ENCODE measurements at regions not wholly inside any gene's neighbourhood (a gene's known extent, or its start where the extent isn't known, plus 50 kb on each side); places are given as distances from the start of the nearest gene placed in this dataset.

DNA sequence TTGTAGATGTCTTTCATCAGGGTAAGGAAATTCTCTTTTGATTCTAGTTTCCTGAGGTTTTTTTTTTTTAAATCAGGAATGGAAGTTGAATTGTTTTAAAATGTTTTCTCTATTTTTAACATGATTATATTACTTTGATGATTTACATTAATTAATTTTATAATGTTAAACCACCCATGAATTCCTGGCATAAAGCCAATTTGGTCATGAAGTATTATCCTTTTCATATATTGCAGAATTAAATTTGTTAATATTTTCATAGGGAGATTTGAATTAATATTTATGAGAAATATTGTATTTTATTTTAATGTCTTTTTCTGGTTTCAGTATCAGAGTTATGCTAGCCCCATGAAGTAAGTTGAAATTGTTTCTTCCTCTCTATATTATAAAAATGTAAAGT, 144.6 kb downstream of the MAIP1 start:
- H3K4me2 ChIP-seq (ENCODE audit: low read length), result no peak overlapping the region
- H3K27ac ChIP-seq (ENCODE audit: low read depth, low read length), result no peak overlapping the region
- H4K20me1 ChIP-seq (ENCODE audit: control insufficient read depth, insufficient read depth, low read depth, low read length), result no peaks in the 10 kb centered on the region
- H3F3A ChIP-seq (ENCODE audit: control insufficient read depth, insufficient read depth), result no peaks in the 10 kb centered on the region
- TF ChIP-seq EZH2phosphoT487 (IDR thresholded peaks at IDR 0.05; ENCODE audit: borderline replicate concordance, low read length) (no peak), CTCF (IDR thresholded peaks at IDR 0.05; ENCODE audit: low read depth, low read length, poor library complexity, severe bottlenecking) (no peak)
- no peaks in the 10 kb centered on the region for H3K79me2 ChIP-seq (ENCODE audit: control insufficient read depth, low read length)
- no peaks in the 10 kb centered on the region for H3K36me3 ChIP-seq (ENCODE audit: control insufficient read depth, low read length)
- H3K9me3 ChIP-seq (ENCODE audit: control insufficient read depth, insufficient read depth, low read length), result no peaks in the 10 kb centered on the region
- H3K4me1 ChIP-seq (ENCODE audit: control insufficient read depth, low read length), result no peaks in the 10 kb centered on the region
- no peak overlapping the region for H3K4me3 ChIP-seq (ENCODE audit: low read length)
- H3K27me3 ChIP-seq (ENCODE audit: control insufficient read depth, low read length), result no peaks in the 10 kb centered on the region
- H3K9me2 ChIP-seq (replicated peaks; ENCODE audit: control insufficient read depth, low read length), result no peaks in the 10 kb centered on the region

DNA sequence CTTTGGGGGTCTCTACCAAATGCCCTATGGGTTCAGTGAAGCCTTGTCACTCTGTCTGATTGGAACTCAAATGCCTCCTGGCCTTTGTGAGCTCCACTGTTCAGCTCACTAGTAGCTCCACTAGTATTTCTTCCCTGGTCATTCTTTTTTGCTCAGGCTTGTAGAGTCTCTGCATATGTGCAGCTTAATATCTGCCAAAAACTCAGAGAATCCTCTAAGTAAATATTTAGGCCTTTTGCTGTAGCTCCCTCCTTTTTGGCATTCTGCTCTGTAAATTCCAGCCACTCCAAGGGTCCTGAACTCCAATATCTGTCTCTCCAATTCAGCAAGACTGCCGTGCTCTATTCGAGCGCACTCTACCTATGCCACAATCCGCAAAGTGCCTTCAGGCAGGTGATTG, 146.5 kb downstream of the MAIP1 start:
- no peaks in the 10 kb centered on the region for H3K9me2 ChIP-seq (replicated peaks; ENCODE audit: control insufficient read depth, low read length)
- TF ChIP-seq CTCF (IDR thresholded peaks at IDR 0.05; ENCODE audit: low read depth, low read length, poor library complexity, severe bottlenecking), result no peak
- TF ChIP-seq EZH2phosphoT487 (IDR thresholded peaks at IDR 0.05; ENCODE audit: borderline replicate concordance, low read length), result no peak
- H3K79me2 ChIP-seq (ENCODE audit: control insufficient read depth, low read length), result no peaks in the 10 kb centered on the region
- H3K4me1 ChIP-seq (ENCODE audit: control insufficient read depth, low read length), result no peaks in the 10 kb centered on the region
- H3K27ac ChIP-seq (ENCODE audit: low read depth, low read length), result no peak overlapping the region
- no peak overlapping the region for H3K4me2 ChIP-seq (ENCODE audit: low read length)
- H3K27me3 ChIP-seq (ENCODE audit: control insufficient read depth, low read length), result no peaks in the 10 kb centered on the region
- no peaks in the 10 kb centered on the region for H4K20me1 ChIP-seq (ENCODE audit: control insufficient read depth, insufficient read depth, low read depth, low read length)
- H3K4me3 ChIP-seq (ENCODE audit: low read length), result no peak overlapping the region
- H3K9me3 ChIP-seq (ENCODE audit: control insufficient read depth, insufficient read depth, low read length), result no peaks in the 10 kb centered on the region
- H3F3A ChIP-seq (ENCODE audit: control insufficient read depth, insufficient read depth), result no peaks in the 10 kb centered on the region
- H3K36me3 ChIP-seq (ENCODE audit: control insufficient read depth, low read length), result no peaks in the 10 kb centered on the region

DNA sequence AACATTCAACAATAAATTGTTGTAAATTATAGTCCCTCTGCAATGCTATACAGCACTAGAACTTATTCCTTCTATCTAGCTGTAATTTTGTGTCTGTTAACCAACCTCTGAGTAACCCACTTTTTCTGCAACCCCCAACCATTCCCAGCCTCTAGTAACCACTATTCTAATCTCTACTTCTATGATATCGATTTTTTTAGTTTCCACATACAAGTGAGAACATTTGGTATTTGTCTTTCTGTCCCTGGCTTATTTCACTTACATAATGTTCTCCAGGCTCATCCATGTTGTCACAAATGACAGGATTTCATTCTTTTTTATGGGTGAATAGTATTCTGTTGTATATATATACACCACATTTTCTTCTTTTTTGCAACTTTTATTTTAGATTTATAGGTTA, 147.6 kb downstream of the MAIP1 start:
- Histone ChIP-seq H3K27me3 (ENCODE audit: control insufficient read depth, low read length) (no peaks in the 10 kb centered on the region), H3K4me3 (ENCODE audit: low read length) (no peak overlapping the region), H3K36me3 (ENCODE audit: control insufficient read depth, low read length) (no peaks in the 10 kb centered on the region), H3K9me2 (replicated peaks; ENCODE audit: control insufficient read depth, low read length) (no peaks in the 10 kb centered on the region), H3K9me3 (ENCODE audit: control insufficient read depth, insufficient read depth, low read length) (no peaks in the 10 kb centered on the region), H4K20me1 (ENCODE audit: control insufficient read depth, insufficient read depth, low read depth, low read length) (no peaks in the 10 kb centered on the region), H3K4me2 (ENCODE audit: low read length) (no peak overlapping the region), H3K27ac (ENCODE audit: low read depth, low read length) (no peak overlapping the region), H3K4me1 (ENCODE audit: control insufficient read depth, low read length) (no peaks in the 10 kb centered on the region), H3F3A (ENCODE audit: control insufficient read depth, insufficient read depth) (no peaks in the 10 kb centered on the region), H3K79me2 (ENCODE audit: control insufficient read depth, low read length) (no peaks in the 10 kb centered on the region)
- TF ChIP-seq EZH2phosphoT487 (IDR thresholded peaks at IDR 0.05; ENCODE audit: borderline replicate concordance, low read length), result no peak
- TF ChIP-seq CTCF (IDR thresholded peaks at IDR 0.05; ENCODE audit: low read depth, low read length, poor library complexity, severe bottlenecking), result no peak

DNA sequence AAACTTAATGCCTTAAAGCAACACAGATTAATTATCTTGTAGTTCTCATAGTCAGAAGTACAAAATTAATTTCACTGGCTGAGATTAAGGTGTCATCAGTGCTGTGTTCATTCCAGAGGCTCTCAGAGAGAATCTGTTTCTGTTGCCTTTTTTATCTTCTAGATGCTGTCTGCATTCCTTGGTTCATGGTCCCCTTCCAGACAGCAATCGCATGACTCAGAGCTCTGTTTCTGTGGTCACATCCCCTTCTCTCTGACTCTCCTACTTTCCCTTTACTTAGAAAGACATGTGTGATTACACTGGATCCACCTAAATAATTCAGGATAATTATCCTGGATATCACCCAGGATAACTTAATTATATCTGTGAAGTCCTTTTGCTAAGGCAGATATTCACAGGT, 148.6 kb downstream of the MAIP1 start:
- H3K4me1 ChIP-seq (ENCODE audit: control insufficient read depth, low read length), result no peaks in the 10 kb centered on the region
- H3K4me2 ChIP-seq (ENCODE audit: low read length), result no peak overlapping the region
- H4K20me1 ChIP-seq (ENCODE audit: control insufficient read depth, insufficient read depth, low read depth, low read length), result no peaks in the 10 kb centered on the region
- H3K27me3 ChIP-seq (ENCODE audit: control insufficient read depth, low read length), result no peaks in the 10 kb centered on the region
- H3K79me2 ChIP-seq (ENCODE audit: control insufficient read depth, low read length), result no peaks in the 10 kb centered on the region
- no peak for TF ChIP-seq EZH2phosphoT487 (IDR thresholded peaks at IDR 0.05; ENCODE audit: borderline replicate concordance, low read length)
- TF ChIP-seq CTCF (IDR thresholded peaks at IDR 0.05; ENCODE audit: low read depth, low read length, poor library complexity, severe bottlenecking), result no peak
- H3F3A ChIP-seq (ENCODE audit: control insufficient read depth, insufficient read depth), result no peaks in the 10 kb centered on the region
- no peaks in the 10 kb centered on the region for H3K9me3 ChIP-seq (ENCODE audit: control insufficient read depth, insufficient read depth, low read length)
- no peaks in the 10 kb centered on the region for H3K36me3 ChIP-seq (ENCODE audit: control insufficient read depth, low read length)
- H3K4me3 ChIP-seq (ENCODE audit: low read length), result no peak overlapping the region
- H3K27ac ChIP-seq (ENCODE audit: low read depth, low read length), result no peak overlapping the region
- no peaks in the 10 kb centered on the region for H3K9me2 ChIP-seq (replicated peaks; ENCODE audit: control insufficient read depth, low read length)

Measured in DOHH2 (cell line).